Suprapubic skin (tissue), 4 donors: ENCODE measurements at regions not wholly inside any gene's neighbourhood (a gene's known extent, or its start where the extent isn't known, plus 50 kb on each side); places are given as distances from the start of the nearest gene placed in this dataset.

Source experiments
- DNase-seq, 2 donors: peaks; one replicate each; pipeline ENCODE4 v3.0.0-alpha.2; 2019; ENCODE audit warnings: low spot score in 2 of 2
- H3K27ac ChIP-seq: fragments of 200-600 bp; sonication (generic); one replicate; pipeline ENCODE4 v1.5.1; 2019
- H3K27me3 ChIP-seq: fragments of 200-600 bp; sonication (generic); one replicate; pipeline ENCODE4 v1.5.1; 2019
- H3K36me3 ChIP-seq: fragments of 200-600 bp; sonication (generic); one replicate; pipeline ENCODE4 v1.5.1; 2019
- H3K4me1 ChIP-seq: fragments of 200-600 bp; sonication (generic); one replicate; pipeline ENCODE4 v1.5.1; 2019
- H3K4me3 ChIP-seq: fragments of 200-600 bp; sonication (generic); one replicate; pipeline ENCODE4 v1.5.1; 2019; ENCODE audit warnings: mild to moderate bottlenecking
- H3K9me3 ChIP-seq: fragments of 200-600 bp; sonication (generic); one replicate; pipeline ENCODE4 v1.5.1; 2019
- CTCF ChIP-seq, 2 donors: fragments of 200-600 bp in 1 of 2; fragments of 450-650 bp in 1 of 2; sonication (generic) in 1 of 2; IDR thresholded peaks; one replicate each; pipeline ENCODE4 v1.5.1; 2016 to 2019; ENCODE audit warnings: antibody characterized with exemption in 2 of 2, mild to moderate bottlenecking in 1 of 2, moderate library complexity in 1 of 2
- EP300 ChIP-seq: sonication (generic); formaldehyde crosslinking; IDR thresholded peaks from one replicate; pipeline ENCODE4 v1.6.1; 2017; ENCODE audit warnings: antibody characterized with exemption
- POLR2A ChIP-seq, 2 donors: fragments of 450-650 bp; IDR thresholded peaks; one replicate each; pipeline ENCODE4 v1.6.1; 2017; ENCODE audit warnings: antibody characterized with exemption in 2 of 2, mild to moderate bottlenecking in 2 of 2, moderate library complexity in 2 of 2
- POLR2AphosphoS5 ChIP-seq, 3 donors: sonication (generic); formaldehyde crosslinking; IDR thresholded peaks; one replicate each; pipeline ENCODE4 v1.6.1; 2017; ENCODE audit warnings: antibody characterized with exemption in 3 of 3
- WGBS: methylation state at CpG from one replicate; pipeline ENCODE4 v1.1.5; 2018; 5-methylcytosine and 5-hydroxymethylcytosine counted together

- 47% methylated on average over 5 of the region's 5 CpGs for WGBS
- no peaks in the 10 kb centered on the region for H3K36me3 ChIP-seq
- no peak overlapping the region for H3K27ac ChIP-seq
- TF ChIP-seq POLR2A (IDR thresholded peaks at IDR 0.05) (no peak), POLR2AphosphoS5 (IDR thresholded peaks at IDR 0.05) (no peak)
- no peaks in the 10 kb centered on the region for H3K4me1 ChIP-seq
- no peaks in the 10 kb centered on the region for H3K27me3 ChIP-seq
- DNase-seq: no peak
- no peak overlapping the region for H3K4me3 ChIP-seq
- H3K9me3 ChIP-seq: peaks cover 7% of the 10 kb centered on the region
Measured at GRCh38 chr4:18214411-18215055, 193.0 kb upstream of the LCORL start.

GRCh38 chr4:18213576-18214198 lies 192.1 kb upstream of the LCORL start:
- peaks cover 7% of the 10 kb centered on the region for H3K9me3 ChIP-seq
- TF ChIP-seq POLR2AphosphoS5 (IDR thresholded peaks at IDR 0.05) (no peak), POLR2A (IDR thresholded peaks at IDR 0.05) (no peak)
- DNase-seq: no peak
- no peaks in the 10 kb centered on the region for H3K4me1 ChIP-seq
- H3K27me3 ChIP-seq: no peaks in the 10 kb centered on the region
- no peak overlapping the region for H3K4me3 ChIP-seq
- no peak overlapping the region for H3K27ac ChIP-seq
- 63% methylated on average over 3 of the region's 3 CpGs for WGBS
- no peaks in the 10 kb centered on the region for H3K36me3 ChIP-seq

- TF ChIP-seq EP300: no peak
- TF ChIP-seq CTCF (IDR thresholded peaks at IDR 0.05): no peak
- no peak for TF ChIP-seq POLR2A (IDR thresholded peaks at IDR 0.05)
- no peak for TF ChIP-seq POLR2AphosphoS5 (IDR thresholded peaks at IDR 0.05)
- Histone ChIP-seq H3K36me3 (no peaks in the 10 kb centered on the region), H3K4me1 (no peaks in the 10 kb centered on the region)
Measured at GRCh38 chr4:18209448-18209847, 187.9 kb upstream of the LCORL start.

GRCh38 chr4:18203966-18204365 lies 182.4 kb upstream of the LCORL start:
- H3K4me1 ChIP-seq: no peaks in the 10 kb centered on the region
- H3K27me3 ChIP-seq: no peaks in the 10 kb centered on the region
- no peaks in the 10 kb centered on the region for H3K9me3 ChIP-seq
- H3K27ac ChIP-seq: no peak overlapping the region
- WGBS: 27% methylated on average over 3 of the region's 3 CpGs
- no peak for DNase-seq
- H3K4me3 ChIP-seq: no peak overlapping the region
- no peak for TF ChIP-seq POLR2AphosphoS5 (IDR thresholded peaks at IDR 0.05)
- TF ChIP-seq CTCF (IDR thresholded peaks at IDR 0.05): no peak
- no peak for TF ChIP-seq POLR2A (IDR thresholded peaks at IDR 0.05)
- no peak for TF ChIP-seq EP300
- no peaks in the 10 kb centered on the region for H3K36me3 ChIP-seq

More at GRCh38 chr4:18209448-18209847, 187.9 kb upstream of the LCORL start:
- Histone ChIP-seq H3K27me3 (no peaks in the 10 kb centered on the region), H3K9me3 (peaks cover under 1% of the 10 kb centered on the region), H3K4me3 (no peak overlapping the region), H3K27ac (no peak overlapping the region)
- DNase-seq: no peak

GRCh38 chr4:18202486-18202885 lies 180.9 kb upstream of the LCORL start:
- TF ChIP-seq CTCF (IDR thresholded peaks at IDR 0.05): no peak
- TF ChIP-seq POLR2AphosphoS5 (IDR thresholded peaks at IDR 0.05): no peak
- TF ChIP-seq EP300: no peak
- TF ChIP-seq POLR2A (IDR thresholded peaks at IDR 0.05): no peak
- 70% methylated on average over 7 of the region's 7 CpGs for WGBS
- Histone ChIP-seq H3K4me1 (no peaks in the 10 kb centered on the region), H3K4me3 (no peak overlapping the region), H3K27ac (no peak overlapping the region), H3K36me3 (no peaks in the 10 kb centered on the region), H3K9me3 (no peaks in the 10 kb centered on the region), H3K27me3 (no peaks in the 10 kb centered on the region)
- DNase-seq: no peak

- no peak for DNase-seq
- Histone ChIP-seq H3K36me3 (no peaks in the 10 kb centered on the region), H3K9me3 (no peaks in the 10 kb centered on the region), H3K4me3 (no peak overlapping the region), H3K4me1 (no peaks in the 10 kb centered on the region), H3K27ac (no peak overlapping the region), H3K27me3 (no peaks in the 10 kb centered on the region)
- TF ChIP-seq CTCF (IDR thresholded peaks at IDR 0.05) (no peak), POLR2A (IDR thresholded peaks at IDR 0.05) (no peak), POLR2AphosphoS5 (IDR thresholded peaks at IDR 0.05) (no peak), EP300 (no peak)
- WGBS: 80% methylated on average over 3 of the region's 3 CpGs
Measured at GRCh38 chr4:18201885-18202284, 180.3 kb upstream of the LCORL start.
